ENCODE measurements at regions not wholly inside any gene's neighbourhood (a gene's known extent, or its start where the extent isn't known, plus 50 kb on each side); places are given as distances from the start of the nearest gene placed in this dataset.

DNA sequence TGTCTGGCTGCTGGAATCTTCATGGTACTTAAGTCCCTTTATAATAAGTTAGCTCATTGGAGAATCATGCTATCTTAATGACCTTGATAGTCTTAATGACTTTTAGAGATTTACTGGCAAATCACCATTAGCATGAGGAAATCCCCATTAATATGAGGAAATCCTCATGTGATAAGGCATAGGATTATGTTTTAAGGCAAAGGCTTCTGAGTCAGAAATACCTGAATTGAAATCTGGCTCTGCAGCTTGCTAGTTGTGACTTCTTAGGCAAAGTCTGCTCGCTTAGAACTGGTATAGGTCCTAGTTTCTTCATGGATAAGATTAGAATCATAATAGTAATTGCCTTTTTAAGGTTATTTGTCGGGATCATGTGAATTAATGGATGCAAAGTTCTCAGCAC lies 190.2 kb upstream of the BANK1 start:
- TF ChIP-seq POLR2AphosphoS5 (IDR thresholded peaks at IDR 0.05), result no peak
- TF ChIP-seq POLR2A (IDR thresholded peaks at IDR 0.05), result no peak
